ENCODE measurements at regions not wholly inside any gene's neighbourhood (a gene's known extent, or its start where the extent isn't known, plus 50 kb on each side); places are given as distances from the start of the nearest gene placed in this dataset.

DNA sequence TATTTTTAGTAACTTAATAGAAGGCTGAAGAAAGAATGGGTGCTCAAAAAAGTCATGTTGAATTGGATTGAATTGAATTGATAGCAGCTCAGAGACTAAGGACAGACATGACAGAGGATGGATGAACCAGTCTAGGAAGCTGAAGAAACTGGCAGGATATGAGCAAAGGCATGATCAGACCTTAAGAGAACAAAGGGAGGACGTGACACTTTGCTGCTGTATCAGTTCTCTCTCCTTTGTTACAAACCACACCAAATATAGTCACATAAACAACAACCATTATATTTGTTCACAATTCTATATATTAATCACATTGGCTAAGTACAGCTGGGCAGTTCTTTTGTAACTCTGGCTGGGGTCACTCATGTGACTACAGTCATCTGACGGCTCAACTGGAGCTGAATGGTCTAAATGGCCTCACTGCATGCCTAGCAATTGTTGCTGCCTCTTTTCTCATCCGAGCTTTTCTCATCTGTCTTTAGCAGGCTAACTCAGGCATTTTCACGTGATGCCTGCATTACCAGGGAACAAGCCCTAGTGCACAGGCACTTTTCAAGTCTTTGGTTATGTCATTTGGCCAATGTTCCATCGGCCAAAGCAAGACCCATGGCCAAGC lies 355.0 kb downstream of the ETNK1 start:
- no peak overlapping the region for H3K27ac ChIP-seq
- TF ChIP-seq, protein P1, sequence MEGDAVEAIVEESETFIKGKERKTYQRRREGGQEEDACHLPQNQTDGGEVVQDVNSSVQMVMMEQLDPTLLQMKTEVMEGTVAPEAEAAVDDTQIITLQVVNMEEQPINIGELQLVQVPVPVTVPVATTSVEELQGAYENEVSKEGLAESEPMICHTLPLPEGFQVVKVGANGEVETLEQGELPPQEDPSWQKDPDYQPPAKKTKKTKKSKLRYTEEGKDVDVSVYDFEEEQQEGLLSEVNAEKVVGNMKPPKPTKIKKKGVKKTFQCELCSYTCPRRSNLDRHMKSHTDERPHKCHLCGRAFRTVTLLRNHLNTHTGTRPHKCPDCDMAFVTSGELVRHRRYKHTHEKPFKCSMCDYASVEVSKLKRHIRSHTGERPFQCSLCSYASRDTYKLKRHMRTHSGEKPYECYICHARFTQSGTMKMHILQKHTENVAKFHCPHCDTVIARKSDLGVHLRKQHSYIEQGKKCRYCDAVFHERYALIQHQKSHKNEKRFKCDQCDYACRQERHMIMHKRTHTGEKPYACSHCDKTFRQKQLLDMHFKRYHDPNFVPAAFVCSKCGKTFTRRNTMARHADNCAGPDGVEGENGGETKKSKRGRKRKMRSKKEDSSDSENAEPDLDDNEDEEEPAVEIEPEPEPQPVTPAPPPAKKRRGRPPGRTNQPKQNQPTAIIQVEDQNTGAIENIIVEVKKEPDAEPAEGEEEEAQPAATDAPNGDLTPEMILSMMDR (conservative IDR thresholded peaks at IDR 0.05), result no peak
- no peak for TF ChIP-seq ZFX (IDR thresholded peaks at IDR 0.05)

DNA sequence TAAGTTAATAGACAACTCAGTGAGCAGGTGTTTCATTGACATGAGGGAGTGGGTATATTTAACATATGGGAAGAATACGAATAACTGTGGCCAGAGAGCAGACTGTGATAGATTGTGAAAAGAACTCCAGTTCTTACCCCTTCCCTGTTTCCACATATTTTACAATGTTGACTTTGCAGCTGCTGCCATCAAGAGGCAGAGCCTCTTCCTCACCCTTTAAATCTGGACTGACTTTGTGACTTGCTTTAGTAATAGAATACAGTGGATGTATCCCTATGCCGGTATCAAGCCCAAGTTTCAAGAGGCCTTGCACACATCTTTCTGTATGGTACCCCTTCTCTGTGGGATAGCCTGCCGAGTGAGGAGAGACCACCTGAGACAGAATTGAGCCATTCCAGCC lies 356.7 kb downstream of the ETNK1 start:
- H3K27ac ChIP-seq, result no peak overlapping the region
- TF ChIP-seq, protein P1 (conservative IDR thresholded peaks at IDR 0.05), result peak; percentile 31
- no peak for TF ChIP-seq ZFX (IDR thresholded peaks at IDR 0.05)

GRCh38 chr12:22982635-22983034 lies 357.7 kb downstream of the ETNK1 start:
- TF ChIP-seq ZFX (IDR thresholded peaks at IDR 0.05), result no peak
- TF ChIP-seq, protein P1 (conservative IDR thresholded peaks at IDR 0.05), result no peak

GRCh38 chr12:22986997-22987396 lies 362.0 kb downstream of the ETNK1 start:
- no peak overlapping the region for H3K27ac ChIP-seq
- no peak for TF ChIP-seq ZFX (IDR thresholded peaks at IDR 0.05)

More at GRCh38 chr12:22982635-22983034, 357.7 kb downstream of the ETNK1 start:
- no peak overlapping the region for H3K27ac ChIP-seq

DNA sequence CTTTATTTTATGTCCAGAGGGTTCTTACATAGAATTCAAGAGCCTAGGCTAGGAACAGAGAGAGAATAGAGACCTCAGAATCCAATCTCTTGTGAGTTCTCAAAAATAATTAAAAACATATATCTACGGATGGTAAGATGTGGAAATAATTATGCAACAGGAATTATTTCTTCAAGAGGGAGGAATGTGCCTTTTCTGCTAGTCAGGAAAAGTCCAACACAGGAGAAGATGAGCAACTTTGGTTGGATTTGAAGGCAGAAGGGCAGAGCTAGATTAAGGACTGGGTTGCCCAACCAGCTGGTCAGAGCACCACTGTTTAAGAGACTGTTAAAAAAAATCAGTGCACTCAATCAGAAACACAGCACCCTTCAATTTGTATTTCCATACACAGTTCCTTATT lies 365.5 kb downstream of the ETNK1 start:
- no peak overlapping the region for H3K27ac ChIP-seq
- TF ChIP-seq, protein P1 (conservative IDR thresholded peaks at IDR 0.05), result no peak
- TF ChIP-seq ZFX (IDR thresholded peaks at IDR 0.05), result no peak

- TF ChIP-seq, protein P1 (conservative IDR thresholded peaks at IDR 0.05), result no peak
- no peak for TF ChIP-seq ZFX (IDR thresholded peaks at IDR 0.05)
- no peak overlapping the region for H3K27ac ChIP-seq
Observed at GRCh38 chr12:22991250-22991844, 366.4 kb downstream of the ETNK1 start.

- no peak overlapping the region for H3K27ac ChIP-seq
- TF ChIP-seq, protein P1 (conservative IDR thresholded peaks at IDR 0.05), result no peak
- no peak for TF ChIP-seq ZFX (IDR thresholded peaks at IDR 0.05)
Observed at GRCh38 chr12:22993609-22994315, 368.8 kb downstream of the ETNK1 start.

All from C4-2B (cell line).